Liver (tissue), 8 donors: ENCODE measurements at regions not wholly inside any gene's neighbourhood (a gene's known extent, or its start where the extent isn't known, plus 50 kb on each side); places are given as distances from the start of the nearest gene placed in this dataset.

Experiments used
- DNase-seq: peaks from one replicate; pipeline ENCODE4 v3.0.0-alpha.2; 2017; ENCODE audit warnings: low spot score
- H3K27ac ChIP-seq, 2 donors: one replicate each; pipeline ENCODE4 v1.7.0; 2013; ENCODE audit warnings: inconsistent platforms in 2 of 2, low read length in 2 of 2, control low read depth in 1 of 2, low read depth in 1 of 2, mild to moderate bottlenecking in 1 of 2
- H3K27me3 ChIP-seq, 4 donors: one replicate each; pipeline versions ENCODE4 v1.6.1 to v1.7.0; 2013; ENCODE audit warnings: low read length in 3 of 4, inconsistent platforms in 1 of 4, mild to moderate bottlenecking in 1 of 4, moderate library complexity in 1 of 4; ENCODE audit not compliant: control insufficient read depth in 4 of 4, insufficient read depth in 4 of 4
- H3K36me3 ChIP-seq, 4 donors: one replicate each; pipeline versions ENCODE4 v1.6.1 to v1.7.0; 2013; ENCODE audit warnings: low read length in 3 of 4, mild to moderate bottlenecking in 3 of 4, low read depth in 1 of 4, moderate library complexity in 1 of 4; ENCODE audit not compliant: control insufficient read depth in 4 of 4, insufficient read depth in 3 of 4
- H3K4me1 ChIP-seq, 4 donors: one replicate each; pipeline versions ENCODE4 v1.6.1 to v1.7.0; 2013; ENCODE audit warnings: low read length in 3 of 4, mild to moderate bottlenecking in 3 of 4, moderate library complexity in 1 of 4; ENCODE audit not compliant: control insufficient read depth in 4 of 4, insufficient read depth in 4 of 4
- H3K4me3 ChIP-seq, 3 donors: one replicate each; pipeline versions ENCODE4 v1.6.1 to v1.7.0; 2013; ENCODE audit warnings: low read length in 3 of 3, control low read depth in 1 of 3, low read depth in 1 of 3, mild to moderate bottlenecking in 1 of 3
- H3K9ac ChIP-seq, 2 donors: one replicate each; pipeline ENCODE4 v1.7.0; 2013; ENCODE audit warnings: low read length in 2 of 2, mild to moderate bottlenecking in 2 of 2, moderate library complexity in 2 of 2, control low read depth in 1 of 2, low read depth in 1 of 2
- H3K9me3 ChIP-seq, 4 donors: one replicate each; pipeline versions ENCODE4 v1.6.1 to v1.7.0; 2013; ENCODE audit warnings: low read length in 3 of 4; ENCODE audit not compliant: control insufficient read depth in 4 of 4
- EGR1 ChIP-seq, 2 donors: IDR thresholded peaks; 2 replicates each; pipeline ENCODE4 v1.6.1; 2016 to 2018; ENCODE audit warnings: antibody characterized with exemption in 2 of 2, low read depth in 2 of 2
- FOXA1 ChIP-seq: IDR thresholded peaks from 2 replicates; pipeline ENCODE4 v1.6.1; 2016; ENCODE audit warnings: antibody characterized with exemption
- FOXA2 ChIP-seq: IDR thresholded peaks from 2 replicates; pipeline ENCODE4 v1.6.1; 2016; ENCODE audit warnings: antibody characterized with exemption
- GABPA ChIP-seq, 2 donors: IDR thresholded peaks in 1 of 2; conservative IDR thresholded peaks in 1 of 2; 2 replicates each; pipeline ENCODE4 v1.6.1; 2016; ENCODE audit warnings: antibody characterized with exemption in 2 of 2, mild to moderate bottlenecking in 1 of 2, moderate library complexity in 1 of 2
- HNF4G ChIP-seq: IDR thresholded peaks from 2 replicates; pipeline ENCODE4 v1.6.1; 2016; ENCODE audit warnings: antibody characterized with exemption
- JUND ChIP-seq, 2 donors: IDR thresholded peaks; 2 replicates each; pipeline ENCODE4 v1.6.1; 2016; ENCODE audit warnings: antibody characterized with exemption in 2 of 2
- MAX ChIP-seq: IDR thresholded peaks from 2 replicates; pipeline ENCODE4 v1.6.1; 2016; ENCODE audit warnings: antibody characterized with exemption
- NR2F2 ChIP-seq: IDR thresholded peaks from 2 replicates; pipeline ENCODE4 v1.6.1; 2016; ENCODE audit warnings: antibody characterized with exemption
- RAD21 ChIP-seq, 2 donors: IDR thresholded peaks; 2 replicates each; pipeline ENCODE4 v1.6.1; 2016; ENCODE audit warnings: antibody characterized with exemption in 2 of 2, mild to moderate bottlenecking in 2 of 2
- REST ChIP-seq: IDR thresholded peaks from 2 replicates; pipeline ENCODE4 v1.6.1; 2016; ENCODE audit warnings: antibody characterized with exemption, mild to moderate bottlenecking
- RXRA ChIP-seq, 2 donors: IDR thresholded peaks; 2 replicates each; pipeline ENCODE4 v1.6.1; 2017 to 2018; ENCODE audit warnings: antibody characterized with exemption in 2 of 2, mild to moderate bottlenecking in 1 of 2
- TAF1 ChIP-seq: conservative IDR thresholded peaks from 2 replicates; pipeline ENCODE4 v1.6.1; 2016; ENCODE audit warnings: antibody characterized with exemption, mild to moderate bottlenecking
- YY1 ChIP-seq: IDR thresholded peaks from 2 replicates; pipeline ENCODE4 v1.6.1; 2016; ENCODE audit warnings: antibody characterized with exemption, mild to moderate bottlenecking
- WGBS: extraction: QIAGEN DNeasy Blood & Tissue Kit; methylation state at CpG from one replicate; pipeline ENCODE4 v1.1.7; 2013; 5-methylcytosine and 5-hydroxymethylcytosine counted together
- TF ChIP-seq, protein P1 (sequence below): fragments of 150-350 bp; IDR thresholded peaks from 2 replicates; pipeline ENCODE4 v1.5.1; 2017; ENCODE audit warnings: improper control_type of control experiment, low read depth, low read length; ENCODE audit not compliant: missing input control
- TF ChIP-seq, protein P2 (sequence below): IDR thresholded peaks from 2 replicates; pipeline ENCODE4 v1.6.1; 2016; ENCODE audit warnings: antibody characterized with exemption
- donor health status: healthy.
- donor health status: healthy.
- donor health status: healthy.
- donor health status: healthy.
- donor health status: healthy.

- Histone ChIP-seq H3K4me3 (no peak overlapping the region), H3K4me1 (no peaks in the 10 kb centered on the region), H3K9ac (no peak overlapping the region), H3K27ac (no peak overlapping the region), H3K36me3 (no peaks in the 10 kb centered on the region), H3K27me3 (no peaks in the 10 kb centered on the region), H3K9me3 (no peaks in the 10 kb centered on the region)
- DNase-seq = no peak
- WGBS = 91% methylated on average over 7 of the region's 7 CpGs
- no peak for TF ChIP-seq RAD21 (IDR thresholded peaks at IDR 0.05)
- TF ChIP-seq GABPA (IDR thresholded peaks at IDR 0.05 in 1 of 2, conservative IDR thresholded peaks at IDR 0.05 in 1 of 2) = no peak
- TF ChIP-seq NR2F2 = no peak
- TF ChIP-seq REST = no peak
- TF ChIP-seq RXRA (IDR thresholded peaks at IDR 0.05) = no peak
- TF ChIP-seq, protein P1, sequence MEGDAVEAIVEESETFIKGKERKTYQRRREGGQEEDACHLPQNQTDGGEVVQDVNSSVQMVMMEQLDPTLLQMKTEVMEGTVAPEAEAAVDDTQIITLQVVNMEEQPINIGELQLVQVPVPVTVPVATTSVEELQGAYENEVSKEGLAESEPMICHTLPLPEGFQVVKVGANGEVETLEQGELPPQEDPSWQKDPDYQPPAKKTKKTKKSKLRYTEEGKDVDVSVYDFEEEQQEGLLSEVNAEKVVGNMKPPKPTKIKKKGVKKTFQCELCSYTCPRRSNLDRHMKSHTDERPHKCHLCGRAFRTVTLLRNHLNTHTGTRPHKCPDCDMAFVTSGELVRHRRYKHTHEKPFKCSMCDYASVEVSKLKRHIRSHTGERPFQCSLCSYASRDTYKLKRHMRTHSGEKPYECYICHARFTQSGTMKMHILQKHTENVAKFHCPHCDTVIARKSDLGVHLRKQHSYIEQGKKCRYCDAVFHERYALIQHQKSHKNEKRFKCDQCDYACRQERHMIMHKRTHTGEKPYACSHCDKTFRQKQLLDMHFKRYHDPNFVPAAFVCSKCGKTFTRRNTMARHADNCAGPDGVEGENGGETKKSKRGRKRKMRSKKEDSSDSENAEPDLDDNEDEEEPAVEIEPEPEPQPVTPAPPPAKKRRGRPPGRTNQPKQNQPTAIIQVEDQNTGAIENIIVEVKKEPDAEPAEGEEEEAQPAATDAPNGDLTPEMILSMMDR = no peak
- no peak for TF ChIP-seq JUND (IDR thresholded peaks at IDR 0.05)
- TF ChIP-seq YY1 = no peak
- TF ChIP-seq MAX = no peak
- no peak for TF ChIP-seq FOXA2
Observed at GRCh38 chr2:9710311-9710710, 79.5 kb upstream of the YWHAQ start.

GRCh38 chr2:9712263-9712662 lies 81.5 kb upstream of the YWHAQ start:
- Histone ChIP-seq H3K9ac (no peak overlapping the region), H3K27me3 (no peaks in the 10 kb centered on the region), H3K27ac (no peak overlapping the region), H3K4me1 (no peaks in the 10 kb centered on the region), H3K36me3 (no peaks in the 10 kb centered on the region), H3K9me3 (no peaks in the 10 kb centered on the region), H3K4me3 (no peak overlapping the region)
- 83% methylated on average over 11 of the region's 11 CpGs for WGBS
- no peak for DNase-seq
- no peak for TF ChIP-seq MAX
- no peak for TF ChIP-seq RAD21 (IDR thresholded peaks at IDR 0.05)
- no peak for TF ChIP-seq JUND (IDR thresholded peaks at IDR 0.05)
- no peak for TF ChIP-seq EGR1 (IDR thresholded peaks at IDR 0.05; ENCODE audit: low read depth in 2 of 2)
- TF ChIP-seq, protein P2, sequence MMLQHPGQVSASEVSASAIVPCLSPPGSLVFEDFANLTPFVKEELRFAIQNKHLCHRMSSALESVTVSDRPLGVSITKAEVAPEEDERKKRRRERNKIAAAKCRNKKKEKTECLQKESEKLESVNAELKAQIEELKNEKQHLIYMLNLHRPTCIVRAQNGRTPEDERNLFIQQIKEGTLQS = no peak
- TF ChIP-seq YY1 = no peak
- TF ChIP-seq, protein P1 = no peak
- no peak for TF ChIP-seq FOXA1
- no peak for TF ChIP-seq HNF4G
- TF ChIP-seq NR2F2 = no peak
- TF ChIP-seq TAF1 = no peak
- TF ChIP-seq RXRA (IDR thresholded peaks at IDR 0.05) = no peak
